ENCODE measurements at regions not wholly inside any gene's neighbourhood (a gene's known extent, or its start where the extent isn't known, plus 50 kb on each side); places are given as distances from the start of the nearest gene placed in this dataset.
"Not testable (repeated sequence)": the region's sequence is repeated elsewhere in the genome, so short reads cannot be mapped to it uniquely, and the experiment has no call there.

- in situ Hi-C loops (cut with HindIII; ENCODE audit: low pct_unique_long_range_greater_than_20kb, low sequenced_read_pairs), result no loop called here
- no peak for DNase-seq (ENCODE audit: low read depth)
Measured at GRCh38 chr12:63508543-63508942, 159.8 kb downstream of the DPY19L2 start.

DNA sequence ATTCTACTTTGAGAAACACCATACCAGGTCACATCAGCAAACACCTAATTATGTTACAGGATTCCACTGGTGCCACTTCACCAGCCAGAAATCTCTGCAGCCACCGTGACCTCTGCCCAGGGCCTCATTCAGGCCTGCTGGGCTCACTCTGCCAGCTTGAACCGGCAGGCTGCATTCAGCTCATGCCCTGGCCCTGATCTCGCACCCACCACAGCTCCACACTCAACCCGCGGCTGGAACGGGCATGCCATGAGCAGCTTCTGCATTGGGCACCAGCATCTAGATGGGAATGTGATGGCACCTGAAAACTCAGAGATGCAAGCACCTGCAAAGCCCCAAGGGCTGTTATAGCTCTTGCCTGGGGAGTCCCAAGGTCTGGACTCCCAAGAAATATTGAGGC lies 168.7 kb downstream of the DPY19L2 start:
- in situ Hi-C loops (cut with HindIII; ENCODE audit: low pct_unique_long_range_greater_than_20kb, low sequenced_read_pairs), result no loop called here
- DNase-seq (ENCODE audit: low read depth), result no peak

DNA sequence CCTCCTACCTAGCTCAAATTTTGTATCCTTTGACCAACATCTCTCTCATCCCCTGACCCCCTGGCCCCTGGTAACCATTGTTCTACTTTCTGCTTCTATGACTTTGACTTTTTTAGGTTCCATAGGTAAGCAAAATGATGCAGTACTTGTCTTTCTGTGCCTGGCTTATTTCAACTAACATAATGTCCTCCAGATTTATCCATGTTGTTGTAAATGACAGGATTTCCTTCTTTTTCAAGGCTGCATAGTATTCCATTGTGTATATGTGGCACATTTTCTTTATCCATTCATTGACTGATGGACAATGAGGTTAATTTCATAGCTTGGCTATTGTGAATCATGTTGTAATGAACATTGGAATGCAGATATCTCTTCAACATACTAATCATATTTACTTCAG lies 170.1 kb downstream of the DPY19L2 start:
- in situ Hi-C loops (cut with HindIII; ENCODE audit: low pct_unique_long_range_greater_than_20kb, low sequenced_read_pairs), result no loop called here
- no peak for DNase-seq (ENCODE audit: low read depth)

DNA sequence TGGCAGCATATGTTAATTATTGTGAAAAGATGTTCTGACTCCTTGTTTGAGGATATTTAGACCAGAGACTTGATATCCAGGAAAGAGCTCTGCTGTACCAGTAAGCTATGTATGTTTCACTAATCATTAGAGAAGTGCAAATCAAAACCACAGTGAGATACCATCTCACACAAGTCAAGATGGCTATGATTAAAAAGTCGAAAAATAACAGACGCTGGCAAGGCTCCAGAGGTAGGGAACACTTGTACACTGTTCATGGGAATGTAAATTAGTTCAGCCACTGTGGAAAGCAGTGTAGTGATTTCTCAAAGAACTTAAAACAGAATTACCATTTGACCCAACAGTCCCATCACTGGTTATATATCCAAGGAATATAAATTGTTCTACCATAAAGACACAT lies 171.6 kb downstream of the DPY19L2 start:
- in situ Hi-C loops (cut with HindIII; ENCODE audit: low pct_unique_long_range_greater_than_20kb, low sequenced_read_pairs), result no loop called here

GRCh38 chr12:63495974-63496373 lies 172.3 kb downstream of the DPY19L2 start:
- DNase-seq (ENCODE audit: low read depth), result peak; percentile 37
- in situ Hi-C loops (cut with HindIII; ENCODE audit: low pct_unique_long_range_greater_than_20kb, low sequenced_read_pairs), result no loop called here

More for the DNA sequence above, 171.6 kb downstream of the DPY19L2 start:
- DNase-seq (ENCODE audit: low read depth), result peak; percentile 52

GRCh38 chr12:63493357-63493756 lies 174.9 kb downstream of the DPY19L2 start:
- DNase-seq (ENCODE audit: low read depth), result not testable (repeated sequence)

GRCh38 chr12:63480186-63480585 lies 188.1 kb downstream of the DPY19L2 start:
- in situ Hi-C loops (cut with HindIII; ENCODE audit: low pct_unique_long_range_greater_than_20kb, low sequenced_read_pairs), result no loop called here
- no peak for DNase-seq (ENCODE audit: low read depth)

More at GRCh38 chr12:63493357-63493756, 174.9 kb downstream of the DPY19L2 start:
- in situ Hi-C loops (cut with HindIII; ENCODE audit: low pct_unique_long_range_greater_than_20kb, low sequenced_read_pairs), result not testable (repeated sequence)

DNA sequence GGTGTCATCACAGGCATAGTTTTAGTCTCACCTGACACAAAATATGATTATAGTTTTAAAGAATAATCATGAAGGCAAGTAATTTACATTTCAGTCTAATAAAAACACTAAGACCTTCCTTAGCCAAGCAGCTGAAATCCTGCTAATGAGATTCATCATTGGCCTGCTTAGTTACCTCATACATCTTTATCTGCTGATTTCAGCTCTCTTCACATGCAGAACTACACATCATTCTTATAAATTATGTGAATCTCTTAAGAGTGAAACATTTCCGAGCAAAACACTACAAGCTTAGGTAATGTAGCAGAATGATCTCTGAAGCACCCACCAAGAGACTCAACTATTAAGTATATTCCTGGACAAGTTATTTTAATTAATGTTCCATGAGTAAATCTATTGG lies 198.1 kb downstream of the DPY19L2 start:
- in situ Hi-C loops (cut with HindIII; ENCODE audit: low pct_unique_long_range_greater_than_20kb, low sequenced_read_pairs), result no loop called here
- DNase-seq (ENCODE audit: low read depth), result no peak

DNA sequence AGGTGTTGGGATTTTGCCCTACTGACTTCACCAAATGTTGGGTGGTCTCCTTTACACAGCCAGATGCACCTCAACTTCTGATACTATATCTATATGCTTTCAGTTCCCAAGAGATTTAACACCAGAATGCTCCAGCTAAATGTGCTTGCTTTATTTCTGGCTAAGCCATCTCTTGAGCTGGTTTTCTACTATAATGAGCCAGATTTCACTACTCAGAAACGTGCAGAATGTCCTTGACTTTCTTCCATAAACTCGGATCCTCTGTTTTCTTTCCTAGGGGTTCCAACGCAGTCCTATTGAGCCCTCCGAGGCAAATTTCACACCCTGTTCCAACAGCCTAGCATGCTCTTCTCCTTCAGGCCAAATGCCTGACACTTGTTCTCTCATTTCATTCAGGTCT lies 200.3 kb downstream of the DPY19L2 start:
- in situ Hi-C loops (cut with HindIII; ENCODE audit: low pct_unique_long_range_greater_than_20kb, low sequenced_read_pairs), result no loop called here
- no peak for DNase-seq (ENCODE audit: low read depth)

DNA sequence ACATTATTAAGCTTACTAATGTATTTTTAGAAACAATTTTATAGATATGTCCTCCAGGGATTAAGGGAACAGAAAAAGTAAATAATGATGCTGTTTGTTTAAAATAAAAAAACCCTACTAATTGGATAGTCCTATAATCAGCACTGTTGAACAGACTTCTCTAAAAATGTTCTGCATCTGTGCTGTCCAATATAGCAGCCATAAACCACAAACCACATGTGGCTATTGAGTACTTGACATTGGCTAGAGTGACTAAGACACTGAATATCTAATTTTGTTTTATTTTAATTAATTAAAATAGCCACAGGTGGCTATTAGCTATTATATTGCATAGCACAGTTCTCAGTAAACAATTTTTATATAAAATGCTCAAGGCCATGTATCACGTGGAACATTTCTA lies 210.4 kb downstream of the DPY19L2 start:
- DNase-seq (ENCODE audit: low read depth), result no peak
- in situ Hi-C loops (cut with HindIII; ENCODE audit: low pct_unique_long_range_greater_than_20kb, low sequenced_read_pairs), result no loop called here

DNA sequence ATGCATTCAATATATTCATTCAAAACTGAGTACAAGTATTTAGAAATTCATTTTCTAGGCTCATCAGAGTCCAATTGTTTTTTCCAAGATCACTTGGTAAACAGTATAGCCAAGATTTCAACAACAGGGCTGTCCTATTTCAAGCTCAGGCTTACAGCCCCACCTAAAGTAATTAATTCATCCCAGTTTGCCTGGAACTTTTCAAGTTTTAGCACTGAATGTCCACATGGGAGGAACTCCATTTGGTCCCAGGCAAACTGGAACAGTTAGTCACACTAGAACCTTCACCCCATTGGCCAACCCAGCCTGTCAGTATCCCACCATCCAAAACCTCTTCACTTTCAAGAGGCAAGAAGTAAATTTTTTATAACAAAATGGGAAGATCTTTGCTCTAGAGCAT lies 210.9 kb downstream of the DPY19L2 start:
- in situ Hi-C loops (cut with HindIII; ENCODE audit: low pct_unique_long_range_greater_than_20kb, low sequenced_read_pairs), result no loop called here
- DNase-seq (ENCODE audit: low read depth), result no peak

GRCh38 chr12:63450816-63451215 lies 217.5 kb downstream of the DPY19L2 start:
- in situ Hi-C loops (cut with HindIII; ENCODE audit: low pct_unique_long_range_greater_than_20kb, low sequenced_read_pairs), result no loop called here
- DNase-seq (ENCODE audit: low read depth), result no peak

DNA sequence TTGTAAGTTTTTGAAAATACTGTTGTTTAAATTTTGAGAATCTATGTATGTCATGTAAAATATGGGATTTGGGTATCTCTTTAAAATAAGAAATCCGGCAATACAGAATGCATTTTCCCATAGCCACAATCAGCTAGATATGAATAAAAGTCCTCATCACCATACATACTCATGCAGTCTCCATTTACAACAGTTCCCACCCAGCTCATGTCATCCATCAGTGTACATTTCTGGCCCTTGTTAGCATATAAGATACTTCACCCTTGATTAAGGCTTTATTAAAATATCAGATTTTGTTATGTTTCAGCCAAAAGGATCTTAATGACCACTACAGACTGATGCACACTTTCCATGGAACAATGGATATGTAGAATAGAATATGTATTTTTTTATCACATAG lies 218.0 kb downstream of the DPY19L2 start:
- DNase-seq (ENCODE audit: low read depth), result no peak
- in situ Hi-C loops (cut with HindIII; ENCODE audit: low pct_unique_long_range_greater_than_20kb, low sequenced_read_pairs), result no loop called here

- in situ Hi-C loops (cut with HindIII; ENCODE audit: low pct_unique_long_range_greater_than_20kb, low sequenced_read_pairs), result no loop called here
- DNase-seq (ENCODE audit: low read depth), result no peak
Measured at GRCh38 chr12:63445224-63445880, 222.9 kb downstream of the DPY19L2 start.

- in situ Hi-C loops (cut with HindIII; ENCODE audit: low pct_unique_long_range_greater_than_20kb, low sequenced_read_pairs), result no loop called here
- peak; percentile 59 for DNase-seq (ENCODE audit: low read depth)
Measured at GRCh38 chr12:63440048-63440447, 228.2 kb downstream of the DPY19L2 start.

DNA sequence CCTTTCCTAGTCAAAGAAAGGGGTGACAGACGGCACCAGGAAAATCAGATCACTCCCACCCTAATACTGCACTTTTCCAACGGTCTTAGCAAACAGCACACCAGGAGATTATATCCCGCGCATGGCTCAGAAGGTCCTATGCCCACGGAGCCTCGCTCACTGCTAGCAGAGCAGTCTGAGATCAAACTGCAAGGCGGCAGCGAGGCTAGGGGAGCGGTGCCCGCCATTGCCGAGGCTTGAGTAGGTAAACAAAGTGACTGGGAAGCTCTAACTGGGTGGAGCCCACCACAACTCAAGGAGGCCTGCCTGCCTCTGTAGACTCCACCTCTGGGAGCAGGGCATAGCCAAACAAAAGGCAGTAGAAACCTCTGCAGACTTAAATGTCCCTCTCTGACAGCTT lies 233.9 kb downstream of the DPY19L2 start:
- in situ Hi-C loops (cut with HindIII; ENCODE audit: low pct_unique_long_range_greater_than_20kb, low sequenced_read_pairs); DNase-seq (ENCODE audit: low read depth): not testable (repeated sequence)

DNA sequence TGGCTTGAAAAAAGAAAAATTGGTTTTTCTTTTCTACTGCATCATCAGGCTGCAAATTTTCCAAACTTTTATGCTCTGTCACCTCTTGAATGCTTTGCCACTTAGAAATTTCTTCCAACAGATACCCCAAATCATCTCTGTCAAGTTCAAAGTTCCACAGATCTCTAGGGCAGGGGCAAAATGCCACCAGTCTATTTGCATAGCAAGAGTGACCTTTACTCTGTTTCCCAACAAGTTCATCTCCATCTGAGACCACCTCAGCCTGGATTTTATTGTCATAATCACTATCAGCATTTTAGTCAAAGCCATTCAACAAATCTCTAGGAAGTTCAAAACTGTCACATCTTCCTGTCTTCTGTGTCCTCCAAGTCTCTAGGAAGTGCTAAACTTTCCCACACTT lies 240.3 kb downstream of the DPY19L2 start:
- DNase-seq (ENCODE audit: low read depth); in situ Hi-C loops (cut with HindIII; ENCODE audit: low pct_unique_long_range_greater_than_20kb, low sequenced_read_pairs): not testable (repeated sequence)

DNA sequence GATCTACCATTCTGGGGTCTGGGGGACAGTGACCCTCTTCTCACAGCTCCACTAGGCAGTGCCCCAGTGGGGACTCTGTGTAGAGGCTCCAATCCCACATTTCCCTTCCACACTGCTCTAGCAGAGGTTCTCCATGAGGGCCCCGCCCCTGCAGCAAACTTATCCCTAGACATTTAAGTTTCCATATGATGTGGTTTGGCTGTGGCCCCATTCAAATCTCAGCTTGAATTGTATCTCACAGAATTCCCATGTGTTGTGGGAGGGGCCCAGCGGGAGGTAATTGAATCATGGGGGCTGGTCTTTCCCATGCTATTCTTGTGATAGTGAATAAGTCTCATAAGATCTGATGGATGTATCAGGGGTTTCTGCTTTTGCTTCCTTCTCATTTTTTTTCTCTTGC lies 241.3 kb downstream of the DPY19L2 start:
- in situ Hi-C loops (cut with HindIII; ENCODE audit: low pct_unique_long_range_greater_than_20kb, low sequenced_read_pairs); DNase-seq (ENCODE audit: low read depth): not testable (repeated sequence)

GRCh38 chr12:63424671-63425070 lies 243.6 kb downstream of the DPY19L2 start:
- in situ Hi-C loops (cut with HindIII; ENCODE audit: low pct_unique_long_range_greater_than_20kb, low sequenced_read_pairs), result no loop called here
- no peak for DNase-seq (ENCODE audit: low read depth)

- in situ Hi-C loops (cut with HindIII; ENCODE audit: low pct_unique_long_range_greater_than_20kb, low sequenced_read_pairs), result no loop called here
- no peak for DNase-seq (ENCODE audit: low read depth)
Measured at GRCh38 chr12:63423839-63424238, 244.5 kb downstream of the DPY19L2 start.

Data from Caki2 (cell line).